D721Med (cell line): ENCODE measurements at regions not wholly inside any gene's neighbourhood (a gene's known extent, or its start where the extent isn't known, plus 50 kb on each side); places are given as distances from the start of the nearest gene placed in this dataset.

Experiments used
- DNase-seq: peaks from one replicate; pipeline ENCODE4 v3.0.0; 2011; ENCODE audit warnings: low spot score; ENCODE audit not compliant: insufficient read length
- FAIRE-seq: peaks from 2 replicates; lab custom pipeline; 2011; peaks lifted over from hg19 to GRCh38; lab: Jason Lieb, UNC
- TF ChIP-seq, protein P1 (sequence below): IDR thresholded peaks from 2 replicates; pipeline ENCODE4 v1.5.1; 2012; ENCODE audit warnings: mild to moderate bottlenecking, control low read depth; ENCODE audit not compliant: insufficient read depth; ENCODE audit errors: missing control alignments

DNA sequence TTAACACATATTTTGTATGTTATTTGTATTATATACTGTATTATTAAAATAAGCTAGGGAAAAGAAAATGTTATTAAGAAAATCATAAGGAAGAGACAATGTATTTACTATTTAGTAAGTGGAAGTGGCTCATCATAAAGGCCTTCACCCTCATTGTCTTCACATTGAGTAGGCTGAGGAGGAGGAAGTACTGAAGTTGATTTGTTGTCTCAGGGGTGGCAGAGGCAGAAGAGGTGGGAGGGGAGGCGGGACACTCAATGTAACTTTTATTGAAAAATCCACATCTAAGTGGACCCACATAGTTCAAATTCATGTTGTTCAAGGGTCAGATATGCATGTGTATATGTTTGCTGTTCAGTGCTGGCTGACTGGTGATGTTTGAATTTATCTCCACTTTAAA lies 210.2 kb upstream of the CITED2 start:
- FAIRE-seq: no peak
- no peak for DNase-seq
- TF ChIP-seq, protein P1, sequence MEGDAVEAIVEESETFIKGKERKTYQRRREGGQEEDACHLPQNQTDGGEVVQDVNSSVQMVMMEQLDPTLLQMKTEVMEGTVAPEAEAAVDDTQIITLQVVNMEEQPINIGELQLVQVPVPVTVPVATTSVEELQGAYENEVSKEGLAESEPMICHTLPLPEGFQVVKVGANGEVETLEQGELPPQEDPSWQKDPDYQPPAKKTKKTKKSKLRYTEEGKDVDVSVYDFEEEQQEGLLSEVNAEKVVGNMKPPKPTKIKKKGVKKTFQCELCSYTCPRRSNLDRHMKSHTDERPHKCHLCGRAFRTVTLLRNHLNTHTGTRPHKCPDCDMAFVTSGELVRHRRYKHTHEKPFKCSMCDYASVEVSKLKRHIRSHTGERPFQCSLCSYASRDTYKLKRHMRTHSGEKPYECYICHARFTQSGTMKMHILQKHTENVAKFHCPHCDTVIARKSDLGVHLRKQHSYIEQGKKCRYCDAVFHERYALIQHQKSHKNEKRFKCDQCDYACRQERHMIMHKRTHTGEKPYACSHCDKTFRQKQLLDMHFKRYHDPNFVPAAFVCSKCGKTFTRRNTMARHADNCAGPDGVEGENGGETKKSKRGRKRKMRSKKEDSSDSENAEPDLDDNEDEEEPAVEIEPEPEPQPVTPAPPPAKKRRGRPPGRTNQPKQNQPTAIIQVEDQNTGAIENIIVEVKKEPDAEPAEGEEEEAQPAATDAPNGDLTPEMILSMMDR: no peak

DNA sequence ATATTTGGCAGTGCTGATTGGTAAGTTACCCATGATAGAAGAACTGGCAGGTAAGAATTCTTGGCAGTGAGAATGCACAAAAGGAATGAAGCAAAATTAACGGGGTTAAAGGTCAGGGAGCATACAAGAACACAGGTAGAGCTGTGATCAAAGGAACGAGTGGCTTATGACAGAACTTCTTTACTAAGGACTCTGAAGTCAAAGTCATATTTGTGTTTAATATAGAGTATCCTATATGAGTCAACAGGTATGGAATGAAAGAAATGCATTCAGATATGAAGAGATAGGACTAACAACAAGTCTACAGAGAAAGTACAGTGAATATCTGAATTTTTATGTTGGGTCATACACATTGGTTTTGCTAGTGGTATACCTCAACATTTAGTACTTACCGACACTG lies 209.0 kb upstream of the CITED2 start:
- TF ChIP-seq, protein P1: no peak
- no peak for DNase-seq
- no peak for FAIRE-seq

DNA sequence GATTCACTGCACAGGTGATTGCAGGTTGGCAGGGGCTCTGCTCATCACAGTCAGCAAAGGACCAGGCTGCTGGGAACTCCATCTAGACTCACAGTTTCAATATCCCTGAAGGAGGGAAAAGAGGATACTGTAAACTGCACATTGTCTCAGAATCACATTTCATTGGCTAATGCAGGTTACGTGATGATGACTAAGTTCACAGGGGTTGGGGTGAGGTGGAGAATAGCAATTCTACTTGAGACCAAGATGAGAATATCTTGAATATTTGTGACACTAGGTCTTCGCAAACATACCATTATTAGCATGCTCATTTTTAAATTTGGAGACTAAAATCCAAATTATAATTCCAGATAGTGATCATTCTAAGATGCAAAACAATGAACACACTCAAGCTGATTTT lies 208.5 kb upstream of the CITED2 start:
- FAIRE-seq (no peak), DNase-seq (no peak)
- TF ChIP-seq, protein P1: no peak

DNA sequence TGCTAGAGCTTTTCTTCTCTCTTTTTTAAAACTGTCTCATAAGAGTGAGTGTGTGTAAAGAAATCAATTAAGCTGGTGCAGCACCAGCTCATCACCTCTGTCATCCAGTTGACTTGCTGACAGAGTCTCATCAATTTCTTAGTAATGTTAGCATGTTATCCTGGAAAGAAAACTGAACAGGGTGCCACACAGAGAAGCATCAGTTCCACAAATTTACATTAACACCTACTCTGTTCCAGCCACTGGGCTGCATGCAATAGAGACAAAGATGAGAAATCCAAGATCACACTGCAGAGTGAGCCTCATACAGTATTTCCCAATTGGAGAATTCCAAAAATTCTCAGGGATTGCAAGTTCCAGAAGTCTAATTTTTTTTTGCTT lies 207.0 kb upstream of the CITED2 start:
- FAIRE-seq: no peak
- no peak for DNase-seq

DNA sequence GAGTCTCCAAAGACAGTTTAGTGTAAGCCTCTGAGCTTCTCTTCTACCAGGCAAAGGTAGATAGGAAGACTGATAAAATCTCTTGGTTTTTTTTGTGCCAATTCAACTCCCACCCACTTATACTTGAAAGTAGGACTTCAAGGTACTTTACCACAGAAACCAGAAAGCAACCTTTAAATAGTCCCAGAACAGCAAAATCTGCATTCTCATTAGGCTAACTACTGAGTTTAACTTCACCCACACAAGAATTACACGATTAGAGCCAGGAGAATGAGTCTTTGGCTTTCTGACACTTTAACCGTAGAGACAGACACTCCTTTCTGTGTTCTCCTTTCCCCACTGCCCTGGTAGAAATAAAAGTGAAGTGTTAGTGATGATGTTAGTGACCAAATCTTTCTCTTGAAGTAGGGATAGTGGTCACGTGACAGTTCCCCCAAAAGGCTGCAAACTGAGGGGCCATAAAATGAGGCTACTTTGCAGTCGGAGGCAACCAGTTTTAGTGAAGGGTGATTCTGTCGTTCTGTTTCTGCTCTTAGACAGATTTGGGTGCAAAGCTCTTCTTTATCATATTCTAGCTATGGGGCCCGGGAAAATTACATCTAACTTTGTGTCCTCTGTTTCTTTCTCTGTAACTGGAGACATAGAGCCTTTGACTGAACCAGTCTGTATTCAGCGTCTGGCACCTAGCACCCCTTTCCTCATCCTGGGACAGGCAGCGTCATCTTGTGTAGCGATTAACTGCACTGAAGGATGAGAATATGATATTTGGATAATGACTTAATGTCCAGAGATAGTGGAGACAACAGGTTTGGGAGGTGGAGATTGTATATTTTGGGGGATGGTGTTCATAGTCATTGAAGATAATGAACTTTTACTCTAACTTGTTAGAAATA lies 206.4 kb upstream of the CITED2 start:
- FAIRE-seq (no peak), DNase-seq (no peak)
- TF ChIP-seq, protein P1: no peak

More for the DNA sequence above, 207.0 kb upstream of the CITED2 start:
- TF ChIP-seq, protein P1: no peak

DNA sequence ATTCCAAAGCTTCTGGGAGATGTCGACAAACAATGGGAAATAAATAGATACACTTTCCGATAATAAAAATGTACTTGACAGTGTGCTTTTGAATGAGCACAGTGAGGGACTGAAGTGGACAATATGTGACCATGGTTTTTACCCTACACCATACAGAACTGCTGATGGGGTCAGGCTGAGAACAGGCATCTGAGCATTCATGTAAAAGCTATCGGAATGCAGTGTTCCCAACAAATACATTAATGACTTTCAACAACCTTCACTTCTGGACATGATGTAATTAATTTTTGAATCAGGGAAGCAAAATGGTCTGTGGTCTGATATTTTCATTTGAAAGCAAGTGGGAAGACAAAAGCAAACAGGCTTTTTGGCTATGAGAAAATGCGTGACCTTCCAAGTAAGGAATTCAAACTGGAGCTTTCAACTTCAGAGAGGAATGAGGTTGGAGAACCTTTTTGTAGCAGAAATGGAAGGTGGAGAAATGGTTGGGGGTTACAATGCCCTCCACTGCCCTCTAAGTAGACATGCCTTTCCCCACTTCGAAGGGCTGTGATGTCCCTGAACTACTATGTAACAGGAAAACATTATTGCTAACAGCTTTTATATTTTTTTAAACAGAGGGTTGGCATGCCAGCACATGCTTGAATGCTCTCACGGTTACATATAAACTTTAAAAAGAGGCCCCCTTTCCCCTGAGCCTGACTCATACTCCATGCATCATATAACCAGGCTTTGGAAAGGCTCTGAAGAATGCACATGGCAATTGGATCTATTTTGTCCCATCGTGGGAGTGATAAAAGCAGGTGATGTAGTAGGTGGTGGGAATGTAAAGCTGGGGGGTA lies 203.5 kb upstream of the CITED2 start:
- TF ChIP-seq, protein P1: no peak
- FAIRE-seq (no peak), DNase-seq (no peak)
